GM18870 (cell line): ENCODE measurements at regions not wholly inside any gene's neighbourhood (a gene's known extent, or its start where the extent isn't known, plus 50 kb on each side); places are given as distances from the start of the nearest gene placed in this dataset.

ENCODE experiments used
- ATAC-seq: cut with Tn5 transposase; IDR thresholded peaks from one replicate; pipeline ENCODE4 v1.9.1; 2021; ENCODE audit warnings: moderate library complexity; ENCODE audit not compliant: unreplicated experiment

DNA sequence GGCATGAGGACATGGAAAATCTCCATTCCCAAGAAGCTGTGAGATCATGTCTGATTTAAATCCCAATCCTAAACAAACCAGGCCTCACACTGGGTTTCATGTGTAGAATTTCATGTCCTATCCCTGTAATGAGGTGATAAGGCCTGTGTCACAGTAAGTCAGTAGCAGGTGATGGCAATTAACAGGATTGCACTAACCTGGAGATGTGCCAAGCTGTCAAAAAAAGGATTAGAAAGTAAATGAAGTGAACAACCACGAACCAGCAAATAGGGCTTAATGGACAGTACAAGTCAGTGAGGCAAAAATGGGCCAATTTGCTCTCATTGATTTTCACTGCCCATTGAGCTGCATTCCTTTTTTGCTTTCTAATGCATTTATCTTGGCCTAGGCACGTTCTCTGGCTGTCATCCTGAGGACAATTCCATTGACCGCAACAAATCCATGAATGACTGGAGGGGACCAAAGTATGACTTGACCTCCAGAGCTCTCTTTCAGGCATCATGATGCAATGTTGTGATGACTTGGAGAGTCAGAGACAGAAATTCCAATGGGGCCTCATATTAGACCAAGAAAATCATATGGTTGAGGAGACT lies 673.6 kb upstream of the ADGRL2 start:
- no peak for ATAC-seq

DNA sequence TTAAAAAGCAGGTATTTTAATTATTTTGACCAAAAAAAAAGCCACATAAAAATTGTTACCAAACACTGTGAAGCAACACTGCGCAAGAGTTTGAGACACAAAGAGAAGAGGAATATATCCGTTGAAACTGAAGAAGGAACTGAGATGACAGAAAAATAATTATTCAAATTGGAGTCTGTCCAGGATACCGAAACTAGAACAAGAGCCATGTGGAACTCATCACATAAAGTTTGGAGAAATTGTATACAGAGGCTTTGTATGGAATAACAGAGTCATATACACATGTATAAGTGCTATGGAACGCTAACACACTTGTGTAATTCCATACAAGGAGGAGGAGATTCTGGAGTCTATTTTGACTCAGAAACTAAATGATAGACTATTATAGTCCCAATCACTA lies 675.1 kb upstream of the ADGRL2 start:
- no peak for ATAC-seq

DNA sequence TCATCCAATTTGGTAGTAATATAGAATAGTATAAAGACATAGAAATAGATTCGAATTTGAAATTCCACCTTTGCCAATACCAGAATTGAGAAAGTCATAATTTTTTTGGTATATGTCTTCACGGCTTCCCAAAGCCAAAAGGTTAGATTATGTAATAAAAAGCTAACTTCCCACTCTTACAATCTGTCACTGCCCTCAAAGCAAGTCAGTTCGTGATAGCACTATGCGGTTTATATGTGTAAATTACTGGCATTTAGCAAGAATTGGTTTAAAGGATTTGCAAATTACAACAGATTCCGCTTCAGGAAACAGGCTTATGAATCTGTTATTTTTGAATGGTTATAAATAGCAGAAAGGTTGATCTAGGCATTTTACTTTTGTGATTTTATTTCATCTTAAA lies 679.4 kb upstream of the ADGRL2 start:
- ATAC-seq, result no peak

DNA sequence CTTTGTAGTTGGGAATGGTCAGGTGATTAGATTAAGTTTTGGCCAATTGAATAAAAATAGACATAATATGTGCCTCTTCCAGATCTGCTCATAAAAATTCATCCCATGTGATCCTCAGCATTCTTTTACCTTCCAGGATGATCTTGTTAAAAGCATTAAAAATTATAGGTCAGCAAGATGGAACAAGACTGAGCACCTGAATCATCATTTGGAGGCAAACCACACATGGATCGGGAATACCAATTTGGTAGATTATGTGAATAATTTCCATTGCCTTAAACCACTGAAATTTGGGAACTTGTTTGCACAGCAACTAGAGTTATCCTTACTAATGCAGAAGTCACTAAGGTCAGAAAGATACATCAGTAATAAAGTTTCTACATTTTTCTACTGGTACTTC lies 681.4 kb upstream of the ADGRL2 start:
- no peak for ATAC-seq

DNA sequence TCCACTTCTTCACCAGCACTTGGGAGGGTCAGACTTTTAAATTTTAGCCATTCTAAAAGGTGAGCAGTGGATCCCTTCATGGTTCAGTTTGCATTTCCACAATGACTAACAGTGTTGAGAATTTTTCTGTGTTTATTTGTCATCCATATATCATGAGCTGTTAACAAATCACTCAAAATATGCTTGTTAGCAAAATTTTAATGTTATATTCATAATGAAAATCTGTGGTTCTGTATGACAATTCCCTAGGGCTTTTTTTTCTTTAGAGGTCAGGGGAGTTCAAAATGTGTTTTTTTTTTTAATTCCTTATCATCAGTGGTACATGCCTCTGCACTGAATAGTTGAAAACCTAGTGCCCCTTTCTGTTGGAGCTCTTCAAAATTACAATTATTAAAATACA lies 682.2 kb upstream of the ADGRL2 start:
- ATAC-seq, result no peak

DNA sequence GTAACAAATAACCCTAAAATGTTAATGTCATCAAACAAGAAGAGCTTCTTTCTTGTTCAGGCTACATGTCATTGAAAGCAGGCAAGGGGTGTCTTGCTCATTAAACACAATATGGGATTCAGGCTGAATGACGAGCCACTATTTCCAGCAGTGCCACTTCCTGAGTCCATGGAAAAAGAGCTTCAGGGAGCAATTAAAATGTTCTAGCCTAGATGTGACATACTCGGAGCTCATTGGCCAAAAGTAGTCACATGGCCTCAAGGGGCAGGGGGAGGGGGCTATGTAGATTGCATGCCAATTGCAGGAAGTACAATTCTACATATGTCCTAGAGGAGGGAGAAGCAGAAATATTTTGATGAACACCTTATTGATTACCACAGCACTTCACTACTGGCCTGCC lies 685.3 kb upstream of the ADGRL2 start:
- no peak for ATAC-seq

DNA sequence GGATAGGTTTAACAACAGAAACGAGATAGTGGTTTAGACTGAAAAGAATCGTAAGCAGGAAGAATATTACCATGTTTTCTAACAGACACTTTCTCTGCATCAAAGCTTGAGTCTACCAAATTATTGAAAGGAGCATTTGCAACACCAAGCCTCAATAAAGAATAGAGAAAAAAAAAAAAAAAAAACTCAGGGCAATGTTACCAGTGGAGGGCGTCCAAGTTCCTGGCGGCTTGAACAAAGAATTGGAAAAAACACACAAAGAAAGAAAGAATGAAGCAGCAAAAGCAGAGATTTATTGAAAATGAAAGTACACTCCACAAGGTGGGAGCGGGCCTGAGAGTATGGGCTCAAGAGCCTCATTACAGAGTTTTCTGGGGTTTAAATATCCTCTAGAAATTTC lies 686.5 kb upstream of the ADGRL2 start:
- ATAC-seq, result no peak

DNA sequence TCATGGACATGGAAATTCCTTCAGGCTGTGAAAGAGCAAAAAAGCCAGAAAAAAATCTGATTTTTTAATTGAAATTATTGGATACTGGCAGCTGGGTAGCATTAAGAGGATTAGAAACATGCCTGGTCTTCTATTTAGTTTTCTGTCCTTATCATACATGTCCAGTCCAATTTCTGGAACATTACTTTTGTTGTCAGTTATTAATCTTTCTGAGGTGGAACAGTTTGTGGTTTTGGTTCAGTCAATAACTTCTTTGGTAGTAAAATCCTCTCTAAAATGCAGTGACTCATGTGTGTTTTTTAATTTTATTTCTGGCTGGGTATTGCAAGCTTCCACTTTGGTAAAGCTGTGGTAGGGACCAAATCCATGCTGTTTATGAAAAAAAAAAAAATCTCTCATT lies 687.0 kb upstream of the ADGRL2 start:
- ATAC-seq, result no peak

DNA sequence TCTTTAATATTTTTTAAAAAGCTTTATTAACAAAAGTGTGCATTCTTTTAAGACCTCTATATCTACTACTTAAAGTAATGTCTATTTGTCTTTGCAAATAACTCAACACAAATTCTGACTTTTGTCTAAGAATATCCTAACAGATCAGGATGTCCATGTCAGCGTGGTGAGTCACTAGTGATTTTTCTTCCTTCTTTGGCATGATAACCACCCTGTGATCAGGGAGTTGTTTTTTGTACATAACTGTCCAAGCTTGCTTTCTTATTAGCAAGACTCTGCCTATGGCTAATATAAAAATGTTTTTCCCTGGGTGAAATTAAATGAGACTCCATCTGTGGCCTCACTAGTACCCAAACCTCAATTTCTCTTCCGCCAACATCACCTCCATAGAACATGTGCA lies 688.9 kb upstream of the ADGRL2 start:
- ATAC-seq, result no peak

DNA sequence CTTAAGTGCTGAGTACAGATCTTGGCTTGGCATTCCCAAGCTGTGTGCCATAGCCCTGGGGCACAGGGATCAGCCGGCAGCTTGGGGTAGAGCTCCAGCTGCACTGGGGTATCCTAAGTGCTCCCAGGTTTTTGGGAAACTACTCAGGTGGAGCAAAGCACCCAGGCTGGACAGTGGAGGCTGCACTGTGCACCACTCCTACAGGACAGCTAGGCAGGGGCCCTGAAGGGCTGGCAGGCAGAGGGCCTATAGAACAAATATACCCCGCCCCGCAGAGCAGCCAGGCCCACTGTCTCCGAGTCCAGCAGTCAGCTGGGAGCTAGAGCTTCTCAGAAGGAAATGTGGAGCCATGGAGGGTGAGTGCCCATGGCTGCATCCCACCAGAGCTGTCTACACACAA lies 691.7 kb upstream of the ADGRL2 start:
- no peak for ATAC-seq

DNA sequence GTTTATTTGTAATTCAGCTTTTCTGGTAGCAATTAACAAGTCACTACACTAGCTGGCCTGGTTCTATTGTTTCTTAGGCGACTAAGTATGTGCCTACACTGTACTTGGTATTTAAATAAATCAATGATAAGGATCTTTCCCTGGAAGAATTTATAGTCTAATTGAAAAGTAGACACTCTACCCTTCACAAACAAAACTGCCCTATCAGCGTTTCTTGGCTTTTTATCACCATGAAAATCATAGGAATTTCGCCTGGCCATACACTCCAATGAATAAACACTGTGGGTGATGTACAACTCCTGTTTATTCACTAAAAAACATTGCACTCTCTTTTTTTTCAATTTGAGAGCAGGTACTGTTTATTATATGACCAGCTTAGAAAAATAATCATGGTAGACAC lies 702.9 kb upstream of the ADGRL2 start:
- no peak for ATAC-seq

DNA sequence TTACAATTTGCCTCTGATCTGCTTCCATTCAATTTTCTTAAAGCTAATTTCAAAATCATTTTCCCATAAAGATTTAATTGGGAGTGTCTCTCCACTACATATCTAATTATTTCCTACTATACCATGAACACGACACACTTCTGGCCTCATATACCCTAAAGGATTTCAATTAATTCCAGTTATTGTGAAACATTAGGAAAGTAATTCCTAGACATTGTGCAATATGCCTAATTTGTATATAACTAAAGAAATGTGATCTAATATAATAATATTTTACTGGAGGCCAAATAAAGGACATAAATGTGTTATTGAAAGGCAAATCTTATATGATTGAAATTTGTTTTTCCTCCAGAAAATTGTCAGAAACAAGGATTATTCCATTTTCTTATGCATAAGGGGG lies 727.2 kb upstream of the ADGRL2 start:
- ATAC-seq, result no peak

DNA sequence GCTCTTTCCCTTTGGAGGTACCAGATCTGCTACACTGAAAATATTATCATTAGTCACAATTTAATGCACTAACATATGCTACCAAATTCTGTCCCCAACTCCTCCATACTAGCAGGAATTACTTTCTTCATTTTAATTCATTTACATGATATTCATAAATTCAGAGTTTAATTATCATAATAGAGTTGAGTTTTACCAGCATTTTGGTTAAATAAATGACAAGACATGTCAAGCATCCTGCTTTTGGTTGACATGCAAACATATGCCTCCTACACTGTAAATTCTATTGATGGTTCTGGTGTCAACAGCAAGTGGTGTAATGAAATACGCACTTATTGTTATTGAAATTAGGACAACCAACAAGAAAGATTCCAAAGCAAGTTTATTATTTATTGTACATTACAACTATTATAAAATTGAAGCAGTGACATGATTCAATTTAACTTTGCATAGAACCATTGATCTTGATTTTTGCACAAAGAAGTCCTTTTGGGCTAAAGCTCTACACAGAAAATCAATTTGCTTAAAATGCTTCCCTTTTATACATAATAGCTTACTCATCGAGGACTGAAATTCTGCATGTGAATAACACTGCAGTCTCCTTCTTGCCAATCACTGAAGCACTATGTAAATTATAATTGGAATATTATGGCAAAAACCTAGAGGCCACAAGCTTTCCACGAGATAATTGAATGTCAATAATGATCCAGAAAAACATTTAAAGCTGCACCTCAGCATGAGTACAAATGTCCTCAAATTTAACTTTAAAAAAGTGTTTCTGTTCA lies 728.6 kb upstream of the ADGRL2 start:
- ATAC-seq, result no peak

DNA sequence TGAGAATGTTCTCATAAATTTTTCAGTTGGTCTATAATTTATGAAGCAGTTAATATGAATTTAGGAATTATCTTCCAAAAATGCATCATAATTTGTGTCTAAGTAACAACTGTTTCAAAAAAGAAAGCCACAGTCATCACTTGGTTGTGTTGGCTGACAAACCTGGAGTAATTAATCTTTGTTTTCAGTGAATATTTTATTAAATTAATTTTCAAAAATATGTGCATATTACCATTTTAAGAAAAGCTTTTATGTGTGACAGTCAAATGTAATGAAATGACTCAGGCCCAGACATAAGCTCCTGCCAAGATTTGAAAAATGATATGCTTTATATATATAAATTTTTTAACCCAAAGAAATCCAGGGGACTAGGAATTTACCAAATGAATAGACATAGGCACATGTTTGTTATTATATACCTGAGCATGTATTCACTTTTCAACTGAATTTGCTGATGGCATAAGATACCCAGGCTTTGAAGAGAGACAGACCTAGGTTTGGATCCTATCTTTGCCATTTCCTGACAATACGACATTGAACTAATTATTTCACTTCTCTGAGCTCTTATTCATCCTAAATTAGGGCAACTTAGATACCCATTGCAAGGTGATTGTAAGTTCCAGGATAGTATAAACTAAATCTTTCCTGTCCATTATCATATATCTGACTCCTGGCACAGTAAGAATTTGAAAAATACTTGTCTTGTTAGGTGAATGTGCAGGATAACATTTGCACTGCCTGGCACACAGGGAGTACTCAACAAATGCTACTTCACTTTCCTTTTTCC lies 729.5 kb upstream of the ADGRL2 start:
- no peak for ATAC-seq

DNA sequence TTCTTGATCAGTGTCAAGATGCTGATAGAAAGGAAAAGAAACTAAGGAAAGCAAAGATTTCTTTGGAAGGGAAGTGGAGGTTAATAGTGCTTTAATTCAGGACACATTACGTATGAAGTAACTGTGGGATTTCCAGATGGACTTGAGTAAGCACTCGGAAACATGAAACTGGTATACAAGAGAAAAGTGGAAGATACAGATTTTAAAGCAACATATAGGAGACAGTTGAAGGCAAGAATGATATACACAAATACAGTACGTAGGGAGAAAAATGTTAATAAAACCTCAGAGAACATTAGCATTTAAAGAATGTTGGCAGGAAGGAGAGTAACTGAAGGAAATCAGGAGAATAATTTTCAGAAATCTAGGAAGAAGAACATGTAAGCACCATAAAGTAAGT lies 730.9 kb upstream of the ADGRL2 start:
- no peak for ATAC-seq

DNA sequence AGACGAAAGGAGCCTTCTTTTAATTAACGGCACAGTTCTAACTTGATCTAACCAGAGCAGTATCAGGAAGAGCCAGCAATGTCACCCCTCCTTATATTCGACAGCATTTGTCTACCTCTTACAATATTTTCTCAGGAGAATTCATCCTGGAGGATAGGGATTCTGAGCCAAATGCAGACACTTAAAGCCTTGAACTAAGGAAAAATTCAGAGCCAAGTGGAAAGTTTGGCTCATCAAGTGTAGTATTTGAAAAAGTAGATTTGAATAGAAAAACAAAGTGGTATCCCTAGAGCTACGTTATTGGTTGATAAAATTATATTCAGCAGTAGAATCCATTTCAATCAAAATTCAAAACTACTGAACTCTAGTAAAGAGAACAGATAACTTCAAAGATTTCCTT lies 732.0 kb upstream of the ADGRL2 start:
- no peak for ATAC-seq

DNA sequence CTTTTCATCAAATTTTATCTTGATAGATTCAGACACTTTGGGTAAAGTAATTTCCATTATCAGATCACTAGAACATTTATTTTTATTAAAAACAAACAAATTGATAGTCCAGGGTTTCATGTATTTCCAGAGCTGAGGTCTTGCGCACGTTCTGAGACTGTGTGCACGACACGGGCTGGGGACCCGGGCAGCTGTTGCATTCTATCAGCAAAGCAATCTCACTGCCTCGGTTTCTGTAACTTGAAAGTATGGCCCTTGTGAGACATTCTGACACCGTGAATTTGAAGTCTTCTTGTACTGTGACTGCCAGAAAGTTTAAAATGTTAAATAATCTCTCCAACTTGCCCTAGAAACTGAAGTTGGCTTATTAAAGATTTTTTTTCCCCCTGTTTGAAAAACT lies 746.9 kb upstream of the ADGRL2 start:
- no peak for ATAC-seq

DNA sequence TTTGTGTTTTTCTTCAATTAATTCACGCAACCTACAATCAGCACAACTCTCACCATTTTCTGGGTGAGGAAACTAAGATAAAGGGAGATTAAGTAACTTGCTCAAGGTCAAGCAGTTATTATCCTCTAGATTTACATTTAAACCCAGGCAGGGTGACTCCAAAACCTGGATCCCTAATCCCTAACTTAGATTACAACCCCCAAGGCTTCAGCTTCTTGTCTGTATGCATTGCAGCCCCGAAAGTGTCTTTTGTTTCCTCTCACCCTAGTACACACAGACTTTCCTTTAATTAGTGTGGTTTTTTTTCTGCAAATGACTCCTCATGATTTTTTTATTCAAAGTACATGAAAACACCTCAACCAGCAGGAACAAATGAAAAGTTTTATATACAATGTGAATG lies 748.6 kb upstream of the ADGRL2 start:
- ATAC-seq, result no peak

DNA sequence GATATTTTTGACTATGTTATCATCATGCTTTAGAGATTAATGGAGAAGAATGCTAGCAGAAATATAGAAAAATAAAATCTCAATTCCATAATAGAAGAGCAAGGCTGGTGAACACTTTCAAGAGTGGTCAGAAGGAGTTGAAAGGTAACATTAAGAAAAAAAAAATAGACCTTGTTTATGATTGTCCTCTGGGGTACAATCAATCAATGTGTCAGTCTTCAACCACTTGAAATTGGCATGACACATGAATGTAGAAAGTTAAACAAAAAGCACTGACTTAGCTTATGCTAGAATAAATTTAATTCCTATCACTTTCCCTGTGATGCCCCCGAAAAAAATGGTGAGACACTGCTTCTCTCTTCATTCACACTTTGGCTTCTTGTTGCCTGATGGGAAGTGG lies 750.3 kb upstream of the ADGRL2 start:
- ATAC-seq, result no peak

DNA sequence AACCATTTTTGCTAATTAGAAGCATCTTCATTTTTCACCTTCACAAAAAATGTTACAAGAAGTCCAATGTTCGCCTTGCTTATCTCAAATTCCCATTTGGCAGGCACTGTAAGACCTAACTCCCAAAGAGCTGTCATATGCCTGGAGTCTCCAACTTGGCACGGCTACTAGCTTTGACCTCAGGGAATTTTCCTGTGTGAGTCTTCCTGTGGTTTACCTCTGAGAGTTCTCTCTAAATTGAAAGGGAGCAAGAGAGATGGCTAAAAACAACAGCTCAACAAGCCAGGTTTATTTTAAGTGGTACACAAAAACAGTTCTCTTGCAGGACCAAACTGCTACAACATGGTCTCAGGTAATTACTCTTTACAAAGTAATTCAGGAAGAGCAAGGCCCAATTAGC lies 756.0 kb upstream of the ADGRL2 start:
- no peak for ATAC-seq

DNA sequence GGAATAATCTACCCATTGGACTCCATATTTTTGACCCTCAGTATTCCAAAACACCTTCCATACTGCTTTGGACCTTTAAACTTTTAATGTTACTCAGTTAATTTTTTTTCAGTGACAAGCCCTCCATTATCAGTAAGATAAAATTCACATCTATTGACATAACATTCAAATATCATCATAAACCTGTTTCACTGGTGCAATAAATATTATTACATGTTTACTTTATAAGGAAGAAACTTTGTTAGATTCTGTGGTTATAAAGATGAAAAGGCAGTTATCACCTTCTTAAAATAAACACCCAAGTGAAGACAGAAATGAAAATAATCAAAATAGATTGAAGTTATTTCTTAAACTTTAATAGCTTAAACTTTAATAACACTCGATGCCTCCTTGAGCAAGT lies 758.5 kb upstream of the ADGRL2 start:
- ATAC-seq, result no peak

DNA sequence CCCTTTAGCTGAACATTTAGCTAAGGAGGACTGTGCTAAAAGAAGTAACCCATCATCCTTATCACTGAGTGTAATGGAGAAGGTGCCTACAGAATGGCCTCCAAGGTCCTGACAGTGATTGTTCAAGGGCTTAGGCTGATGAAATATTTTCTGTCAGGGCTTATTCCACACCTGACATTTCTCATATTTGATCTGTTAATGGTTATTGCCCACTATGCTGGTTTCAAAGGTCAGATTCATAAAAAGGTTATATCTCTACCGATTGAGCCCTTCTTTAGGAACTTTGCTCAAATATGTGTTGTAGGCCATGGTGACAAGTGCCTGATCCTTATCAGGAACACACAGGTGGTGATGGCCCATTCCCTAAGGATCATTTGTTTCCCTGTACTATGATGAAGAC lies 766.4 kb upstream of the ADGRL2 start:
- ATAC-seq, result no peak
